Left cardiac atrium (tissue), 4 donors: ENCODE measurements at regions not wholly inside any gene's neighbourhood (a gene's known extent, or its start where the extent isn't known, plus 50 kb on each side); places are given as distances from the start of the nearest gene placed in this dataset.
A peak's percentile ranks its signal among the peaks of the same experiment; 100 is the strongest.
"Not testable (repeated sequence)": the region's sequence is repeated elsewhere in the genome, so short reads cannot be mapped to it uniquely, and the experiment has no call there.

Experiments used
- ATAC-seq, 2 donors: fragments of 200-7000 bp; cut with Tn5 transposase; one replicate each; pipeline ENCODE4 v1.9.1; 2020; ENCODE audit warnings: mild to moderate bottlenecking in 2 of 2, moderate library complexity in 2 of 2
- DNase-seq: peaks from one replicate; pipeline ENCODE4 v3.0.0-alpha.2; 2020
- intact Hi-C, 2 donors: fragments of 100-400 bp; cut with DNase I; formaldehyde crosslinking; loops; one replicate each; pipeline versions ENCODE4 v1.14.1 to v1.15.1; 2022 to 2023
- donor health status: DM: no; HTN: yes; CAD: no.
- donor health status: DM: no; HTN: yes; CAD: no; lungs with severe emphysema.
- donor health status: DM: yes; HTN: yes; CAD: no.
- donor health status: Dilated cardiomyopathy.

DNA sequence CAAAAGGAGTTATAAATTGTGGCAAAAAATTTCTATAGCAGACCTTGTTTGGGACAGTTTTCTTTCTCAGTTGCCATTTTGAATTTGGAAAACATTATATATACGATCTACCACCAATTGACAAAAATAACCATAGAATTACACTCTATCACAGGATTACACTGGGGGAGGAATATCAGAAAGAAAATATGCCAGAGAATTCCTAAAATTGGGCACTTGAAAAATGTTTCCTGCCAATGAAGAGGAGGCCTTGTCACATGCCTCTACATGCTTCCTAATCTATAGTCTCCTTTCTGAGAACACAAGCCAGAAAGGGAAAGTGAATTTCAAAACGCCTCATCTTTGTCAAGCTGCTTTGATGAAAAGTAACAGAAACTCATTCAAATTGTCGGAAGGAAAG lies 78.5 kb upstream of the DNAH5 start:
- DNase-seq (no peak), ATAC-seq (no peak)
- intact Hi-C loops, result no loop called here

GRCh38 chr5:14020944-14021343 lies 76.5 kb upstream of the DNAH5 start:
- intact Hi-C loops, DNase-seq, ATAC-seq: not testable (repeated sequence)

GRCh38 chr5:14019768-14020290 lies 75.3 kb upstream of the DNAH5 start:
- DNase-seq (no peak), ATAC-seq (no peak)
- intact Hi-C loops, result loop anchor here in 1 of 2 donors (10.0 kb wide), 1 partner anchor 85 kb away; no protein-coding TSS in a partner anchor

GRCh38 chr5:14017904-14018303 lies 73.4 kb upstream of the DNAH5 start:
- intact Hi-C loops, result loop anchor here in 1 of 2 donors (10.0 kb wide), 1 partner anchor 87 kb away; no protein-coding TSS in a partner anchor
- no peak for ATAC-seq

GRCh38 chr5:14016549-14016948 lies 72.1 kb upstream of the DNAH5 start:
- DNase-seq (no peak), ATAC-seq (no peak)
- intact Hi-C loops, result loop anchor here in 1 of 2 donors (10.0 kb wide), 1 partner anchor 88 kb away; no protein-coding TSS in a partner anchor

More at GRCh38 chr5:14017904-14018303, 73.4 kb upstream of the DNAH5 start:
- no peak for DNase-seq

GRCh38 chr5:14011089-14012020 lies 66.9 kb upstream of the DNAH5 start:
- intact Hi-C loops, result loop anchor here in 1 of 2 donors (10.0 kb wide), 1 partner anchor 93 kb away; no protein-coding TSS in a partner anchor
- peak; percentile 96 to 98 for ATAC-seq

GRCh38 chr5:14009575-14009974 lies 65.1 kb upstream of the DNAH5 start:
- intact Hi-C loops, result no loop called here
- ATAC-seq (no peak), DNase-seq (no peak)

More at GRCh38 chr5:14011089-14012020, 66.9 kb upstream of the DNAH5 start:
- DNase-seq, result peak; percentile 91

DNA sequence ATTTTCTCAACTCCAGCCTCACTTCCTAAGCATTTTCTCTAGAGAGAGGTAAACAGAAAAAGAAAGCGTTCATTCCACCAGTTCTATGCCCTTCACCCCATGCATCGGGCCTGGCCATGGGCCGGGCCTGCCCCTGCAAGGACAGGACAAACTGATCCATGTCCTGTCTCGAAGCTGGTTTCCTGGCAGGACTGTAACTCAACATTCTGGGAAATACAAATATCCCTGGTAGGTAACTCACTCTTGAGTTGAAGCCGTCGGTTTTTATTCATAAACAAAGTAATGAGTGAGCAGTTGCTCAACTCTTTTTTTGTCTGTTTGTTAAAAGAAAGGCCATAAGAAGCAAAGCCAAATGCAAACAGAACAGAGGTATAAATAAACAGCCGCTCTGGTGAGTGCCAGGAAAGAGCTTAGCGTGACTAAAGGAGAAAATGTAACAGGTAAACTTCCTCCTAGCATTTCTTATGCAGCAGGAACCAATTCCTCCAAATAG lies 64.4 kb upstream of the DNAH5 start:
- intact Hi-C loops, result no loop called here

DNA sequence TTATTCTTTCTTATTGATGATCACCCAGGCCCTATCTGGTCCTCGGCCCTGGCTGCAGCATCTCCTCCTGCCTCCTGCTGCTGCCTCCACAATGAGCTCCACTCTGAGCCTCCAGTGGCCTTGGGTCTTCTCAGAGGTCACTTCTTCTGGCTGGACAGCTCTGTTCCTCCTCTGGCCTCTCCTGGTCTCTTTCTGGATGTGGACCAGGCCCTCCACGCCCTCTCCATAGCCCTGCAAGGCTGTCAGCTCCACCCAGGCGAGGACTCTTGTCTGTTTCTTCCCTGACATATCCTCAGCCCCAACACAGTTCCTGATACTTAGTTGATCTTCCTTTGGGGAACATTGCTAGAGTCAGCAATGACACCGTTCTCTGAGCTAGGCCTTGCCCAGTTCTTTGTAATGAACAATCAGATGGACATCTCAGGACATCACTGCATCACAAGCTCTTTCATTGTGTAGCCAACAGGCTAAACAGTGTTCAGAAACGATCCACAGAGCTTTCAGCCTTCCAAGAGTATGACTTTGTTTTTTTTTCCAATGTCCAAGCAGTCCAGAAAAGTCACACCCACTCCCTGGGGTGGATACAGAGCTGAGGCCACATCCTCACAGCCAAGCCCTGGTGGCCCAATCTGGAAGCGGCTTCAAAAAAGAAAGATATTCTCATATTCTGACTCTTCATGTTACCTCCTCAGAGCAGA lies 62.5 kb upstream of the DNAH5 start:
- DNase-seq (peak; percentile 55), ATAC-seq (peak in 1 of 2 donors; percentile 26)
- intact Hi-C loops, result no loop called here

More for the DNA sequence above, 64.4 kb upstream of the DNAH5 start:
- ATAC-seq (no peak), DNase-seq (no peak)

GRCh38 chr5:14004598-14005394 lies 60.3 kb upstream of the DNAH5 start:
- intact Hi-C loops, result no loop called here
- DNase-seq (no peak), ATAC-seq (no peak)

DNA sequence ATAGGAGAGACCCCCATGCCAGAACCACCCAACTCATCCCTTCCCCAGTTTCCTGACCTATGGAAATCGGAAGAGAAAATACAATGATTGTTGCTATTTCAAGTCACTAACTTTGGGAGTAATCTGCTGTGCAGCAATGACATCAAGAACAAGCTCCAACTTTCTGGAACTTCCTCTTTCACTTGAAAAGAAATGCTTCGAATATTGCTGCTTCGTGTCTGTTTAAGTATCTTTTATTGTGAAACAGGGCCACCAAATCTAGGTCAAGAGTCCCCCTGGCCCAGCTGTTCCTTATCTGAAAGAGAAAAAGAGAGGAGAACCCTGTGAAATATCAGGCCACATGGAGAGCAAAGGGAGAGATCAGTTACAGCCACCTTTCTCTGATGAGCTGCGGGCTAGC lies 59.4 kb upstream of the DNAH5 start:
- intact Hi-C loops, result no loop called here
- ATAC-seq, result no peak

GRCh38 chr5:14003513-14003912 lies 59.0 kb upstream of the DNAH5 start:
- no peak for DNase-seq
- intact Hi-C loops, result no loop called here
- no peak for ATAC-seq

More for the DNA sequence above, 59.4 kb upstream of the DNAH5 start:
- DNase-seq, result no peak

DNA sequence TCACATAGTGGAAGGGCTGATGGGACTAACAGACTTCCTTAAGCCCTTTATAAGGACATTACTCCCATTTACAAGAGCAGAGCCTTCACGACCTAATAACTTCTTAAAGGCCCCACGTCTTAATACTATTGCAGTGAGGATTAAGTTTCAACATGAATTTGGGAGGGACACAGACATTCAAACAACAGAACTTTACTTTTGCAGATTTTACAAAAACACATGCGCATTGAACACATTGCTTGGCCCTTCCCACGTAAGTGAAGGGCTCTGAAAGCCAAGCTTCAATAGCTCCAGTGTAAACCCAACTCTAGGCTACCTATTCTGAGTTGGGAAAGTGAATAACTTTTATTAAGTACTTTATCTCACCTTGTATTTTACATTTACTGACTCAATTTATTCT lies 53.8 kb upstream of the DNAH5 start:
- intact Hi-C loops, result loop anchor here in 1 of 2 donors (10.0 kb wide), 1 partner anchor 107 kb away; no protein-coding TSS in a partner anchor
- no peak for DNase-seq
- ATAC-seq, result no peak

DNA sequence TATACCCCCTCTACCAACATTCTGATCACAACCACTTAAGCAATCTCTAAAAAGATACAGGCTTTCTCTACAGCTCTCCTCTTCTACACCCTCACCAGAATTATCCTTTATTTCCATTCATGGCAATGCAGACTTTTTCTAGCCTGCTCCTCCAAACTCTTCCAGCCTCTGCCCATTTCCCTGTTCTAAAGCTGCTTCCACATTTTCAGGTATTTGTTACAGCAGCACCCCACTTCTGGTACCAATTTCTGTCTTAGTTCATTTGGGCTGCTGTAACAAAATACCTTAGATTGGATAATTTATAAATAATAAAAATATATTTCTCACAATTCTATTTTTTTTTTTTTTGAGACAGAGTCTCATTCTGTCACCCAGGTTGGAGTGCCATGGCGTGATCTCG lies 53.0 kb upstream of the DNAH5 start:
- no peak for DNase-seq
- ATAC-seq, result no peak
- intact Hi-C loops, result loop anchor here in 1 of 2 donors (10.0 kb wide), 1 partner anchor 107 kb away; no protein-coding TSS in a partner anchor

GRCh38 chr5:13994621-13995253 lies 50.2 kb upstream of the DNAH5 start:
- DNase-seq (no peak), ATAC-seq (no peak)
- intact Hi-C loops, result loop anchor here (5.0 to 10.0 kb wide), 2 partner anchors 110 to 278 kb away; no protein-coding TSS in a partner anchor
